ENCODE measurements at regions not wholly inside any gene's neighbourhood (a gene's known extent, or its start where the extent isn't known, plus 50 kb on each side); places are given as distances from the start of the nearest gene placed in this dataset.

DNA sequence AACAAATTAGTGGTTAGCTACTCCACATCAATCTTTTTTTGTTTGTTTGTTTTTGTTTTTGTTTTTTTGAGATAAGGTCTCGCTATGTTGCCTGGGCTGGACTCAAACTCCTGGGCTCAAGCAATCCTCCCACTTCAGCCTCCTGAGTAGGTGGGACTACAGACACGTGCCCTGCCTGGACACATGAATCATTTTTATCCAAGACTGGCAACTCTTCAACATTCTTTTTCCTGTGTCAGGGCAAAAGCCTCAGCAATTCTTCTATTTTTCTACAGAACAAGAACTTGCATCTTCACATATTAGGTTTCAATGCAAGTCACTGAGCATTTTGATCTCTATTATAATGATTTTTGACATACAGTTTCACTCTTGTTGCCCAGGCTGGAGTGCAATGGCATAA lies 76.8 kb upstream of the LRCH1 start:
- TF ChIP-seq, protein P1, sequence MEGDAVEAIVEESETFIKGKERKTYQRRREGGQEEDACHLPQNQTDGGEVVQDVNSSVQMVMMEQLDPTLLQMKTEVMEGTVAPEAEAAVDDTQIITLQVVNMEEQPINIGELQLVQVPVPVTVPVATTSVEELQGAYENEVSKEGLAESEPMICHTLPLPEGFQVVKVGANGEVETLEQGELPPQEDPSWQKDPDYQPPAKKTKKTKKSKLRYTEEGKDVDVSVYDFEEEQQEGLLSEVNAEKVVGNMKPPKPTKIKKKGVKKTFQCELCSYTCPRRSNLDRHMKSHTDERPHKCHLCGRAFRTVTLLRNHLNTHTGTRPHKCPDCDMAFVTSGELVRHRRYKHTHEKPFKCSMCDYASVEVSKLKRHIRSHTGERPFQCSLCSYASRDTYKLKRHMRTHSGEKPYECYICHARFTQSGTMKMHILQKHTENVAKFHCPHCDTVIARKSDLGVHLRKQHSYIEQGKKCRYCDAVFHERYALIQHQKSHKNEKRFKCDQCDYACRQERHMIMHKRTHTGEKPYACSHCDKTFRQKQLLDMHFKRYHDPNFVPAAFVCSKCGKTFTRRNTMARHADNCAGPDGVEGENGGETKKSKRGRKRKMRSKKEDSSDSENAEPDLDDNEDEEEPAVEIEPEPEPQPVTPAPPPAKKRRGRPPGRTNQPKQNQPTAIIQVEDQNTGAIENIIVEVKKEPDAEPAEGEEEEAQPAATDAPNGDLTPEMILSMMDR (tag by site-specific recombination; IDR thresholded peaks at IDR 0.05): no peak
- TF ChIP-seq ZNF274 (IDR thresholded peaks at IDR 0.05; ENCODE audit: low read length) (no peak), ZNF274 (tag by site-specific recombination; IDR thresholded peaks at IDR 0.05; ENCODE audit: borderline replicate concordance) (no peak), ZFP3 (tag by site-specific recombination; IDR thresholded peaks at IDR 0.05; ENCODE audit: low read depth) (no peak), ZBTB7A (tag by site-specific recombination; IDR thresholded peaks at IDR 0.05; ENCODE audit: low read depth) (no peak), SP7 (tag by site-specific recombination; IDR thresholded peaks at IDR 0.05) (no peak)
- TF ChIP-seq, protein P2, sequence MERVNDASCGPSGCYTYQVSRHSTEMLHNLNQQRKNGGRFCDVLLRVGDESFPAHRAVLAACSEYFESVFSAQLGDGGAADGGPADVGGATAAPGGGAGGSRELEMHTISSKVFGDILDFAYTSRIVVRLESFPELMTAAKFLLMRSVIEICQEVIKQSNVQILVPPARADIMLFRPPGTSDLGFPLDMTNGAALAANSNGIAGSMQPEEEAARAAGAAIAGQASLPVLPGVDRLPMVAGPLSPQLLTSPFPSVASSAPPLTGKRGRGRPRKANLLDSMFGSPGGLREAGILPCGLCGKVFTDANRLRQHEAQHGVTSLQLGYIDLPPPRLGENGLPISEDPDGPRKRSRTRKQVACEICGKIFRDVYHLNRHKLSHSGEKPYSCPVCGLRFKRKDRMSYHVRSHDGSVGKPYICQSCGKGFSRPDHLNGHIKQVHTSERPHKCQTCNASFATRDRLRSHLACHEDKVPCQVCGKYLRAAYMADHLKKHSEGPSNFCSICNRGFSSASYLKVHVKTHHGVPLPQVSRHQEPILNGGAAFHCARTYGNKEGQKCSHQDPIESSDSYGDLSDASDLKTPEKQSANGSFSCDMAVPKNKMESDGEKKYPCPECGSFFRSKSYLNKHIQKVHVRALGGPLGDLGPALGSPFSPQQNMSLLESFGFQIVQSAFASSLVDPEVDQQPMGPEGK (tag by site-specific recombination; IDR thresholded peaks at IDR 0.05): no peak
